GM19372 (cell line): ENCODE measurements at regions not wholly inside any gene's neighbourhood (a gene's known extent, or its start where the extent isn't known, plus 50 kb on each side); places are given as distances from the start of the nearest gene placed in this dataset.

Experiments used
- ATAC-seq: cut with Tn5 transposase; IDR thresholded peaks from one replicate; pipeline ENCODE4 v1.9.1; 2021; ENCODE audit warnings: mild to moderate bottlenecking, low read depth, moderate library complexity; ENCODE audit not compliant: unreplicated experiment

- no peak for ATAC-seq
These were observed 288.6 kb upstream of the CBLB start for GRCh38 chr3:106157411-106157810.

GRCh38 chr3:106160396-106160795, 291.6 kb upstream of the CBLB start:
- no peak for ATAC-seq

GRCh38 chr3:106161246-106161645, 292.4 kb upstream of the CBLB start:
- ATAC-seq: no peak

GRCh38 chr3:106167728-106168127, 298.9 kb upstream of the CBLB start:
- no peak for ATAC-seq

DNA sequence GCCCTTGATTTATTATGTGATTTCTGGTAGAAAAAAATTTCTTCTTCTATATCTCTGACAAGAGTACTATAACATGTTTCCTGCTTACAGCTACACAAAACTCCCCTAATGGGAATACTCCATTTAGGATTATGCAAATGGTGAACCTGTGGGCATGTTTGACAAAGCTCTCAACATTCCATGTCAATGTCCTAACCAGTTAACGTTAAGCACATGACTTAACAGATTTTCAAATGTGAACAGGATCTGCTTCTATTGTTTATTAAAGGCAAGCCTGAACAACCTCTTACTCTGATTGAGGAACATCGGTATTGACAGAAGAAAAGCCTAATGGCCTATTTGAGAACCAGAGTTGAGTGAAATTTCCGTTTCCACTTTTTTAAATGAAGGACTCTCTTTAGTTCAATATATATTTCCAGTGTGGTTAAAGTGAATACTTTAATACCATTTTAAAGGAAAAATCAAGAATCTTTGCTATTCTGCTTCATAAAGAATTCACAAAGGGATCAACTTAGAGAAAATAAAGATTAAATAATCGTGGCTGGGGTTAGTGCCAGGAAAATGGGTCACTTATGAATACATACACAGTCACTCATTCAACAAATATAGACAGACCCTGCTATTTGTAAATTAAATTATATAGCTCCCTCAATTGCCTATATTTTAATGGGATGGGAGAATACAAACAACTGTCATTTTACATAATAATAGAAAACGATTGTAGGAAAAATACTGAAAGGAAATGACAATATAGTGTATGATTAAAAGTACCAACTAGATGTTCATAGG, 300.3 kb upstream of the CBLB start:
- no peak for ATAC-seq

- no peak for ATAC-seq
These were observed 301.8 kb upstream of the CBLB start for GRCh38 chr3:106170636-106171035.

DNA sequence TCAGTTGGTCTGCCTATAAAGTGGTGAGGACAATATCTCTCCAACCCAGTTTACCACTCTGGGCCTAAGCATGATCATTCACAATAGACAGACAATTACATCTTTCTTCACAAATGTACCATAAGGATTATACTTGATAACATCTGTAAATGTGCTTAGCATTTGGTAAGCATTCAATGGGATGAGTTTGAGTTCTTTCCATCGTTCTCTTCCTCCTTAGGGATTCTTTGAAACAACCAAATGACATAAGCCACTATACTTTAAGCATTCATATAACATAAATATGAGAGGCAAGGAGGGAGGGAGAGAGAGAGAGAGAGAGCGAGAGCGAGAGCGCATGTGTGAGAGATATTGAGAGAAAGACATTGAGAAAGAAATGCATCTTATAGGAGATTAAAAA, 303.3 kb upstream of the CBLB start:
- ATAC-seq: no peak

GRCh38 chr3:106172780-106173179, 304.0 kb upstream of the CBLB start:
- ATAC-seq: peak; percentile 41

GRCh38 chr3:106175276-106175675, 306.5 kb upstream of the CBLB start:
- ATAC-seq: no peak

DNA sequence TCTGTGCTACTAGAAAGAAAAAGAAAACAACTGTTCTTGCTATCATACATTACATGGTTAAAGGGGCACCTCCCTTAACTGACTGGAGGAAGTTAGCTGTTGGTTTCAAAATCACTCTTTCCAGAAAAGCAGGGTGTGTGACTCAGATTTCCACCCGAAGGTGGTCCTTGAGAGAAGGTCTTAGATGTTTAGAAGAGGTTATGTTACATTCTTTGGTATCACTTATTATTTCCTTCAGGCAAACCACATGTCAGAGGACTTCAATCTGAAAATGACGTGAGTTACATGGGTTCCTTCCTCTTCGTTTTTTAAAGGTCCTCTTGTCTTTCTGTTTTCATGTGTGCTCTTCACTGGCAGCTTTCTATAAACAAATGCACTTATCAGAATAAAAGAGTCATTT, 307.9 kb upstream of the CBLB start:
- ATAC-seq: peak; percentile 70

DNA sequence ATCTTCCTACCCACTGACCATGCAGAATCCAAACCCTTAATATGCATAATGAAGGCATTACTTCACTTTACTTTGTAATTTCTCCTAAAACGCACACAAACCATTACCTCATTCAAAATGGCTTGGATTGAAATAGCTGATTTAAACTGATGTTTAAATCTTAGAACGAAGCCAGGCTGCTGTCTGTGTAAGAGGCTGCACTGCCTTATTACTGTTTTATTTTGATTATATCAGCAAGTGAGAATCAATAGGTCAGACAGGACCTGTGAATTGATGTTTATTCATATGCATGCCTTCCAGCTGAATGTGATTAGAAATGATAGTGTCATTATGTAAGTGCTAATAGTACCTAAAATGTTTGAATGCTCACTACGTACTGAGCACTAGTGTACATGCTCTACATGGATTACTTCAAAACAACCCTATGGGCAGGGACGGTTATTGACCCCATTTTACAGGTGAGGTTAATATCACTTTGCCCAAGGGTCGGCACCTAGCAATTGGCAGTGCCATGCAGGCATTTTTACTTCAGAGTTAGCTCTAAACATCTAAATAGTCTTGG, 314.2 kb upstream of the CBLB start:
- ATAC-seq: no peak

DNA sequence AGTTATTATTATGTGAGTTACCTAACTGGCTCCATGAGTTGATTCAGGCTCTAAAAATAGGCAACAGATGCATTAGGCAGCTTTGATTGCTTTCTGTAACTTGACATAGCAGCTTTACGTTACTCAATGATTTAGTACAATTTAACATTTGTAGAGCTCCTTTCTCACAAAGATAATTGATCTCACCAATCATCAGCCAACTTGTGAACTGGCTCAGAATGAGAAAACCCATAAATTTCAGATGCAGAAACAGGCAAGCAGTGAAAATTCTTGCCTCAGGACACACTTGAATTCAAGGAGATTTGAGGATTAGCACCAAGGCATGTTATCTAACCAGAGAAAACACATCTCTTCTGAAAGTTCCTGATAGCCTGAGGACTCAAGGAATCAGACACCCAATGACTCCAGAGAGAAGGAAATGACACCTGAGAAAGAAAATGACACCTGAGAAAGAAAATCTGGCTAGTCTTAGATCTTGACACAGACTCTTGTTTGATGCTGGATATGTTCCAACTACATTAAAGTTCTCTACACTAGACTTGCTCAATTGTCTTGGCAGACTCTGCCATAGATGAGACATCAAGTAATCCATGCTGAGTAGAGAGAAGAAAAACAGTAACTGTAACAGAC, 315.1 kb upstream of the CBLB start:
- ATAC-seq: peak; percentile 40

DNA sequence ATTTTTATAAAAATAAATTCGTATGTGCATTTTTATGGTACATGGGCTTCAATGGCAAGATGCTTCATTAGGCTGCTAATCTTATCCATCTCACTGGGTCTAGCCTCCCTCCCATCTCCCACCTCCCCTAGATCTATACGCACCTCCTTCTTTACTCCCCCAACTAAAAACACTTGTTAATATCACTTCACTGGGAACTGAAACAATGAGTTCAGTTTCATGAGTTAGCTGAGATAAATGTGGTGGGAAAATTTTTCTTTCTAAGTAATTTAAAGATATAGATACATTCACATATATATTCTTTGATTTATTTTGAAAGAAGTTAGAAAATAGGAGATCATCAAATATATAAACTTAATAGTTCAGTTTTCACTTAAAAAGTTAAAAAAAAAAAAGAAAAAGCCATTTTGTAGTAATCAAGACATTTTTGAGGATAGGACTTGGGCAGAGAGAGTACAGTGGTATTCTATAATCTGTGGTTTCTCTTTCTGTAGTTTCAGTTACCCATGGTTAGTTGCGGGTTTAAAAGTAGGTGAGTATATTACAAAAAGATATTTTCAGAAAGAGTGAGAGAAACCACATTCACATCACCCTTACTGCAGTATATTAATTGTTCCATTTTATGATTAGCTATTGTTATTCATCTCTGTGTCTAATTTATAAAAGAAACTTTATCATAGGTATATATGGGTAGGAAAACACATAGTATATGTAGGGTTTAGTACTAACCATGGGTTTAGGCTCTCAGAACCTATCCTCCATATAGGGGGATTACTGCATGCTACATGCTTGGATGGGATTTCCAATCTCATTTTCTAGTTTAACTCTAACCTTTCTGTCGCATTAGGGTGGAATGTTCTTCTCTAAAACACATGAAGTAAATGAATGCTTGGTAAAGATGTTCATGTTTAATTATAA, 316.0 kb upstream of the CBLB start:
- ATAC-seq: peak; percentile 85

DNA sequence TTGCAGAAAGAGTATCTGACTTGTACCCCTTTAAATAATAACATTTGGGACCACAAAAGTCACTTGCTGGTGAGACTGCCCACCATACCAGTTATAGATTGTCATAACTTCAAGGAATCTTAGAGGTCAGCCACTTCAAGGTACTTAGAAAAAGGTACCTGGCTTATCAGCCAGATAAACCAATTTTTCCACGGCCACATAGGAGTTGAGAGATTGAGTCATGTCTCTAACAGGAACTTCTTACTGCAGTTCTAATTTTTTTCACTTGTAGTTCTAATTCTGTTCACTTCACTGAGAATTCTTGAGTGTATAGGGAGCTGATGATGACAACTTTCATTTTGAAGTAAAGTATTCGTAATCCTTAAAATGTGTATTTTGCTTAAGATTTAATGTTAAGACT, 317.1 kb upstream of the CBLB start:
- ATAC-seq: no peak

GRCh38 chr3:106190296-106190695, 321.5 kb upstream of the CBLB start:
- no peak for ATAC-seq

DNA sequence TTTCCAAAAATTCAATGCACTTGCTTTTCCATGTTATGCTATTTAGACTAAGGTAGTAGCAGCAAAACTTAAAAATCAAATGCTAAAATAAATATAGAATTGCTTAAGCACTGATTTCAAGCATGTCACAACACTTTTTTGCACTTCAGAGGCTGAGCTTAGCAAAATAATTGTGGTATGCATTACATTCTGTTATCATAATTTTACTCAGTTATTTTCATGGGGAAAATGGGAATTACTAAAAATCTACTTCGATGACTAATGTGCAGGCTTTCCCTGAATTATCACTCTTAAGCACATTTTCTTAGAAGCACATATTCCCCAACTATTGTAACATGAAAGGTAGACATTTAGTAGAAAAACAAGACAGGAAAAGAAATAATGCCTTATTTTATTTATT, 322.4 kb upstream of the CBLB start:
- no peak for ATAC-seq

DNA sequence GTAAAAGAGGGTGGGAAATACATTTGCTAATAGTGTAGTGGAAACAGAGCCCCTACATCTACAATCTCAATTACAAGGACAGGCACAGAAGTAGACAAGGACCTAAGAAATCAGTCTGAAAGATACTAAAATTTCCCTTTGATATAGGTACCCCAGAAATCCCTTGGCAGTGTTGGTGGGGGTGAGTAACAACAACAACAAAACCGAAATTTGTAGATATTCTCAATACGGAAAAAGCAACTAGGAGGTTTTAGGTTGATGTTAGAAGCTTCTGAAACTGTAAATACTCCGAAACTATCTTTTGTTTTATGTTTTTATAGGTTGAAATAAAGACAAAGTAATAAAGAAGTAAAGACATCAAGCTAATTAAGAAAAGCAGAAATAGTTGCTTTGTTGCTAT, 323.1 kb upstream of the CBLB start:
- ATAC-seq: no peak

DNA sequence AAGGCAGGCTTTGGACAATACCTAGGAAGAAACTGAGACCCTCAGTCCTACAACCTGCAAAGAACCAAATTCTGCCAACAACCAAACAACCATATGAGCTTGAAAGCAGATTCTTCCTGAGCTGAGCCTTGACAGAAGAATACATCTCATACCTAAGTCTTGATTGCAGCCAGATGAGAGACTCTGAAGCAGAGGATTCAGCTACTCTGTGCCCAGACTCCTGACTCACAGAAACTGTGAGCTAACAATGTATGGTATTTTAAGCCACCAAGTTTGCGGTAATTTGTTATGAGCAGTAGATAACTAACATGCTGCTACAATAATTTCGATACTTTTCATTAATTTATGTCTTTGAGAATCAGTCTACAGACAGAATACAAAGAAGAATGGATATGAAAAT, 325.1 kb upstream of the CBLB start:
- no peak for ATAC-seq

- no peak for ATAC-seq
These were observed 325.9 kb upstream of the CBLB start for GRCh38 chr3:106194726-106195125.

GRCh38 chr3:106197532-106198194, 328.9 kb upstream of the CBLB start:
- ATAC-seq: no peak
